ACHN (cell line): ENCODE measurements at regions not wholly inside any gene's neighbourhood (a gene's known extent, or its start where the extent isn't known, plus 50 kb on each side); places are given as distances from the start of the nearest gene placed in this dataset.
"Not testable (repeated sequence)": the region's sequence is repeated elsewhere in the genome, so short reads cannot be mapped to it uniquely, and the experiment has no call there.

Experiments used
- DNase-seq: peaks from one replicate; pipeline ENCODE4 v3.0.0-alpha.2; 2015
- in situ Hi-C: cut with HindIII; loops from 2 replicates; pipeline ENCODE4 v1.10.0; 2017; ENCODE audit warnings: low sequenced_read_pairs, low pct_ligation_motif_present, low pct_unique_long_range_greater_than_20kb

DNA sequence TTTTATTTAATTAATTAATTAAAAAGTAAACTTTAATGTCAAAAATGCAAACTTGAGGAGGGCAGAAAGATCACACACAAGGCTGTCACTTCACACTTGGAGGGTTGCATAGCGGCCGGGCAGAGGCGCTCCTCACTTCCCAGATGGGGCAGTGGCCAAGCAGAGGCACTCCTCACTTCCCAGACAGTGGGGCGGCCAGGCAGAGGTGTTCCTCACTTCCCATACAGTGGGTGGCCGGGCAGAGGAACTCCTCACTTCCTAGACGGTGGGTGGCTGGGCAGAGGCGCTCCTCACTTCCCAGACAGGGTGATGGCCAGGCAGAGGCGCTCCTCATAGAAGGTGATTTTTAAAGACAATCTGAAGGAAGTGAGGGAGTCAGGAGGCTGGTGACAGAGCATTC lies 277.5 kb downstream of the PDCD6IP start:
- in situ Hi-C loops: no loop called here
- no peak for DNase-seq

DNA sequence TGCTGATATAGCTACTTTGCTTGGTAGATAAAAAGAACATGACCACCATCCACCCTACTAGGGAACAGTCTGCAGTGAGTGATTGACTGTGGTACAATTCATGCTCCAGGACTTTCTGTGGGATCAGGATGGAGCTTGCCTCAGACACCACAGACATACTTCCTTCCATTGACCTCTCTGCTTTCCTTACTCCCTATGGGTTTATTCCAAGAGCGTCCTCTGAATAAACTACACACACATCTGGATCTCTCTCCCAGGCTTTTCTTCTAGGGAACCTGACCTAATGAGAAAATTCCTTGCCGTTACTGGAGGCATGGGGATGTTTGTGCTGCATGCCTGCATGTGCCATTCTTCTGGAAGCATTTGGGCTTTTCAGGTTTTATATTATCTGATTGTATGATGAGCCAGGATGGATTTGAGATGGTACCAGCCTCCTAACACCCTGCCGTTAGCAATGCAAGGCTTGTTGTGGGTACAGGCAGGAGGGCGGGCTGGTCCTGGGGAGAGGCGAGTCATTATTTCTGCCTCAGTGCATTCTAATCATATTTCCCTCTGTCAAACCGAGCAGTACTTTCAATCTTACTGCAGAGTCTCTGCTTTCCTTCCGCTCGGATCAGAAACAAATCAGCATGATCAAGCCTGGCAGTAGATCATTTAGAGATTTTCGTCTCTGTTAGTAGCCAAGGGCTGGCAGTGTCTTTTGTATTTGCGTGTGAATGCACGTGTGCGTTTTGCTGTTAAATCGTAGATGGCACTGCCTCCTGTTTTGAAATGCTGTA lies 279.2 kb downstream of the PDCD6IP start:
- in situ Hi-C loops: no loop called here
- DNase-seq: no peak

DNA sequence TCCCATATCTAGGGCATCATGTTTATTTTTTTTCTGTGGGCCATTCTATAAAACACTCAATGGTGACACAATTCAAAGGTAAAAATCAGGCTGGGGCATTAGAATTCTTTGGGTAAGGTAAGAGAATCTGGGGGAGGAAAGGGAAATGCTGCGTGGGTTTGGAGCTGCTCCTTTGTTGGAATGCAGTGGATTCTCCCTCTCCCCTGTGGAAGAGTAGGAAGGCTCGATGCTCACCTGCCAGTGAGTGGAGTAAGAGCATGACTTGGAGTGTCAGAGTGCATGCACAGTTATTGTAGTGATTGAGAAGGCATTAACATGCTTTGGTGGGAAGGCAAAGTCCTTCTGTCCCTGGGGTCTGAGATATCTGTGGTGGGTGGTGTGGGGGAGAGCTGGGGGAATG lies 280.0 kb downstream of the PDCD6IP start:
- no peak for DNase-seq
- in situ Hi-C loops: no loop called here

DNA sequence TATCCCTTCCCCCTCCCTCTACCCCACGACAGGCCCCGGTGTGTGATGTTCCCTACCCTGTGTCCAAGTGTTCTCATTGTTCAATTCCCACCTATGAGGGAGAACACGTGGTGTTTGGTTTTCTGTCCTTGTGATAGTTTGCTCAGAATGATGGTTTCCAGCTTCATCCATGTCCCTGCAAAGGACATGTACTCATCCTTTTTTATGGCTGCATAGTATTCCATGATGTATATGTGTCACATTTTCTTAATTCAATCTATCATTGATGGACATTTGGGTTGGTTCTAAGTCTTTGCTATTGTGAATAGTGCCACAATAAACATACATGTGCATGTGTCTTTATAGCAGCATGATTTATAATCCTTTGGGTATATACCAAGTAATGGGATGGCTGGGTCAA lies 281.4 kb downstream of the PDCD6IP start:
- DNase-seq, in situ Hi-C loops: not testable (repeated sequence)

DNA sequence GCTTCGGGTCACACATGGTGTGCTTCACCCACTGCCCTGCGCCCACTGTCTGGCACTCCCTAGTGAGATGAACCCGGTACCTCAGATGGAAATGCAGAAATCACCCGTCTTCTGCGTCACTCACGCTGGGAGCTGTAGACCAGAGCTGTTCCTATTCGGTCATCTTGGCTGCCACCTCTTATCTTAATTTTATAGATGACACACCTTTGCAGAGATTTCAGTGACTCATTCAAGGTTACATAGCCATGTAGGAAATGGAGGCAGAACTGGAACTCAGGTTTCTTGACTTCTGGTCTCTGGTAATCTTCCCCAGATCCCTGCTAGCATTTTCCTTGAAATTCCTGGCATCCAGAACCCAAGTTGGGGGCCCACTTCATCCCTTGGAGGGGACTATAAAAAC lies 291.9 kb downstream of the PDCD6IP start:
- DNase-seq, in situ Hi-C loops: not testable (repeated sequence)

DNA sequence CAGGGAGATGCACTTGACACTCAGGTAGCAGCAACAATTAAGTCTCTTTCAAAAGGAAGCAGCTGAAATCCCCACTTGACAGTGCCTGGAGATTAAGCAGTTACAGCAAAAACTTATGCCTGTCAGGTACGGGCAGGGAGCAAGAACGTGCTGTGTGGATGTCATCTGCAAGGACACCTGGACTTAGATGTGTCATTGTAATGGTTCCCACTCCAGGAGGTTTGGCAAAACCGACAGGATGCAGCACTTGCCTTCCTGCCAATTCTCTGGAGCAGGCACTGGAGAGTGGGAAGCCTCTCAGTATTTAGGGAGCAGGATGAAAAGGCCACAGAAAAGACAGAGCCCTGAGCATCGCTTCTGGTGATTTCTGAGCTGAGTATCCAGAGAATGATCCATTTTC lies 292.4 kb downstream of the PDCD6IP start:
- in situ Hi-C loops: no loop called here
- no peak for DNase-seq

DNA sequence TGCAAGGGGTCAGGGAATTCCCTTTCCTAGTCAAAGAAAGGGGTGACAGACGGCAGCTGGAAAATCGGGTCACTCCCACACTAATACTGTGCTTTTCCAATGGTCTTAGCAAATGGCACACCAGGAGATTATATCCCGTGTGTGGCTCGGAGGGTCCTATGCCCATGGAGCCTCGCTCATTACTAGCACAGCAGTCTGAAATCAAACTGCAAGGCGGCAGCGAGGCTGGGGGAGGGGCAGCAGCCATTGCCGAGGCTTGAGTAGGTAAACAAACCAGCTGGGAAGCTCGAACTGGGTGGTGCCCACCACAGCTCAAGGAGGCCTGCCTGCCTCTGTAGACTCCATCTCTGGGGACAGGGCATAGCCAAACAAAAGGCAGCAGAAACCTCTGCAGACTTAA lies 295.9 kb downstream of the PDCD6IP start:
- DNase-seq, in situ Hi-C loops: not testable (repeated sequence)

DNA sequence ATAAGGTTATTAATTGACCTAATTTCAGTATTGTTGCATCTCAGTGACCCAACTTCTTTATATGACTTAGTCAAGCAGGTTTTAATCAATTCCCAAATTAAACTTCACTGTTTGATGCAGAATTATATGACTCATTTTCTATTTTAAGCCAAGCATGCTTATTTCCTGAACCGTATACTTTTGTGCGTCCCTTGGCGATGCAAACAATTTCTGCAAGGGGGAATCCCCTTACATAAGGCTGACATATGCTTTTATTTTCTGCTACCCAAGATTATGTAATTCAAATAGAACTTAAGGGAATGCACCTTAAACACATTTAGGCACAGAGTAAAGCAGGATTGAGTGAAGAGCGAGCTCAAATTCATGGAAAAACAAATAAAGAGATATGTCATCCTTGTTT lies 303.9 kb downstream of the PDCD6IP start:
- DNase-seq: no peak
- in situ Hi-C loops: no loop called here

DNA sequence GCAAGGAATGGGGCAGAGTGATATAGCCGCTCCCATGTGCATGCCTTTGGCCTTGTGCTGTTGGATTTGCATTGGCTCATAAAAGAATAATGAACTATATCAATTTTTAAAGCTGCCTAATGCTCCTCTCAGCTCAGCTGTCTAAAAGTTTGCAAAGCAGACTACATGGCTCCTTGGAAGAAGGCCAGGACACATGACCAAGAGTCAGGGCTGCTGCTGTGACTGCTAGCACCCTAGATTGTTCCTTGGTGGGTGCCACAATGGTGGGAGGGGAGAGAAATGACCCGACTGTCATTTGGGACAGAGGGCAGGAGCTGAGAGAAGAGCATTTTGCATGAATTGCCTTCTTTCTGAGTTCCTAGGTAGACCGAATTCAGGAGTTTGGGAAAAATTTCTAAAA lies 307.9 kb downstream of the PDCD6IP start:
- in situ Hi-C loops: no loop called here

DNA sequence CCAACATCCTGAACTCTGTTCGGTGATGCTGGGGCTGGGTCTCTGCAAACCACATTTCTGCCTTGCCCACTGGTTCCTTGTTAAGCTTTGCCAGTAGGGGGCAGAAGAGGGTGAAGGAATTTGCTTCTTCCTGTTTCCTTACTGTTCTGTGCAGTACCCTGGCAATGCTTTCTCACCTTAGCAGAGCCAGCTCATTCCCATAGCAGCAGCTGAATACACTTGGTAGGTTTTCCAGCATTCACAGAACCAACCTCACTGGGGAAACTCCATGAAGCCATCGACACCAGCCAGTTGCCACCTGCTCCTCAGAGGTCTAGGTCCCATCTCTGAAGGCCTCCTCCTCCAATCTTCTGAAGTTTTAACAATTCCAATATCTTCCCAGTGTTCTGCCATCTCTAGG lies 308.4 kb downstream of the PDCD6IP start:
- DNase-seq: peak; percentile 19
- in situ Hi-C loops: no loop called here

More for the DNA sequence above, 307.9 kb downstream of the PDCD6IP start:
- DNase-seq: no peak

DNA sequence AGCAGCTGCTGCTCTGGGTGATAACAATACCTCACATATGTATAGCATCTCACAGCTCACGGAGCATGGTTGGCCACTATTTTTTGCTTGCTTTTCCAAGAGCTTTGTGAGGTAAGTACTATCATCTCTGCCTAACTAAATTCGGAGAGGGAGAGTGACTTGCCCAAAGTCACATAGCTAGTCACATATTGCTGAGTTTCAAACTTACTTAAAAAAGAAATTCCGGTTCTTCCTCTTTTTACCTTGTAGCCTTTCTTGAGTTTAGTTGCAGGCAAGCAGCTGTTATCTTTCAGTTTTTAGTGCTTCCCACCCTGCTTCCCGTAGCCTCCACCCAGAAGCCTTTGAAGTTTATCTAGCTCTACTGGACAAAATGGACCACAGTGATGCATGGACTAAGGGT lies 309.2 kb downstream of the PDCD6IP start:
- in situ Hi-C loops: no loop called here

DNA sequence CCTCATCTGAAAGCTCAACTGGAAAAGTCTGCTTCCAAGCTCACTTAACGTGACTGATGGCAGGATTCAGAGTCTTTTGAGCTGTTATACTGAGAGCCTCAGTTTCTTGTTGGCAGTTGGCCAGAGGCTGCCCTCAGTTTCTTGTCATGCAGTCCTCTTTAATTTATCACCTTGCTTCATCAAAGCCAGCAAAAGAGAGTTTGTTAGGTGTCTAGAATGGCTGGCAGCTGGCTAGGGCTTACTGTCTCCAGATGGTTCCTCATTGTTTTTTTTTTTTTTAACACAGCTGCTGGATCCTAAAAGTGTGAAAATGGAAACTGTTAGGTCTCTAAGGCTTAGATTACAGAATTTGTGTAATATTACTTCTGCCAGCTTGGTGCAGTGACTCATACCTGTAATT lies 310.6 kb downstream of the PDCD6IP start:
- no peak for DNase-seq
- in situ Hi-C loops: no loop called here

More for the DNA sequence above, 309.2 kb downstream of the PDCD6IP start:
- DNase-seq: no peak

DNA sequence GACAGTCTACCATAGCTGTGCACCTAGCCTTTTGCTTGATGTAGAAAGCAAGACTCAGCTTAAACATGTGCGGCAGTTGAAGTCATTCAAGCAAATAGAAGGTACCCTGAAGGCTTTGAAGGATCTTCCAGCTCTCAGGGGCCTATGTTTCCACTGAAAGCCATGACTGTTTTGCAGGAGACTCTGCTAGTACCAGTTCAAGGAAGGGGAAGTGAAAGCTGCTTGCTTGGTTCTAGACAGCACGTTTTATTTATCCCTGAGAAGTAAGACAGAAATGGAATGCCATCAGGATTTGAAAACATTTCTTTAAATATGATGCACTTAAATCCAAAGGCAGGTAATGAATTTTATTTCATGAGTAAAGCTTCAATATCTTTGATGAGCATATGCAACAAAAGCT lies 311.4 kb downstream of the PDCD6IP start:
- no peak for DNase-seq

DNA sequence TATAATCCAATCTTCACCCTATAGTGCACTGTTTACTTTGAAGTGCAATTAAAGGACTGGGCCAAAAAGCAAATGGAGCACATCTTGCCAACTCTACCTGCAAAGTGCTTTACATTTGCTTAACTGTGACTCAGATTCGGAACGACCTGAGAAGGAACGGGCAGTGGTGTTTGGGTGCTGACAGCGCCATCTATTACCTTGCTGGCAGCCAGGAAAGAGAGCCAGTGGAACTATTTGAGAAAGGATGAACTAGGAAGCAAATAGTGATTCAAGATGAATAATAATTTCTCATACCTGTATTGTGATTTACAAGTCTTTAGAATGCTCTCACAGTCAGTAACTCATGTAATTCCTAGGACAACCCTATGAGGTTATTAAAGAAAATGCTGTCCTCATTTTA lies 312.9 kb downstream of the PDCD6IP start:
- in situ Hi-C loops: no loop called here

More for the DNA sequence above, 311.4 kb downstream of the PDCD6IP start:
- in situ Hi-C loops: no loop called here

DNA sequence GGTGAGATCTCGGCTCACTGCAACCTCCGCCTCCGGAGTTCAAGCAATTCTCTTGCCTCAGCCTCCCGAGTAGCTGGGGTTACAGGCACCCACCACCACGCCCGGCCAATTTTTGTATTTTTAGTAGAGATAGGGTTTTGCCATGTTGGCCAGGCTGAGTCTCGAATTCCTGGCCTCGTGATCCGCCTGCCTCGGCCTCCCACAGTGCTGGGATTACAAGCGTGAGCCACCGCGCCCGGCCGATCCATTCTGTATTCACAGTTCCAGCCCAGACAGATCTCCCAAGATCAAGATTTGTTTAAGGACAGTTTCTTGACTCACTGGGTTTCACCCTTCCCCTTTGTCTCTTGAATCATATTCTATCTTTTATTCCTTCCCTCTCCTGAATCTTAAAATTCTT lies 313.8 kb downstream of the PDCD6IP start:
- DNase-seq, in situ Hi-C loops: not testable (repeated sequence)

More for the DNA sequence above, 312.9 kb downstream of the PDCD6IP start:
- DNase-seq: no peak

DNA sequence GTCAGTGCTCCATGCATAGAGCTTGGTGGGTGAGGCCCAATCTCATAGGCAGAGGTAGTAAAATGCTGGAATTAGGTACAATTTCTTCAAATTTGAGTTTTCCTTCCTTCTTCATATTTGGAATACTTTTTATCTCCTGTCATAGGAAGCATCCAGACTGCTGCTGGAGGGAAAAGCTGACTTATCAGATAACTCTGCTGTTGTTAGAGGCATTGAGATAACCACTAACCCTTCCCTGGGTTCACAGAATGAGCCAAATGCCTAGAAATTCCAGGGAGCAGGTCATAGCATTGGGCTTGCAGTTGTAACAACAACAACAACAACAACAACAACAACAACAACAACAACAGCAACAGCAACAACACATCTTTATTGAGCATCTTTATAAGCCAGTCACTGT lies 332.7 kb downstream of the PDCD6IP start:
- no peak for DNase-seq
- in situ Hi-C loops: no loop called here

DNA sequence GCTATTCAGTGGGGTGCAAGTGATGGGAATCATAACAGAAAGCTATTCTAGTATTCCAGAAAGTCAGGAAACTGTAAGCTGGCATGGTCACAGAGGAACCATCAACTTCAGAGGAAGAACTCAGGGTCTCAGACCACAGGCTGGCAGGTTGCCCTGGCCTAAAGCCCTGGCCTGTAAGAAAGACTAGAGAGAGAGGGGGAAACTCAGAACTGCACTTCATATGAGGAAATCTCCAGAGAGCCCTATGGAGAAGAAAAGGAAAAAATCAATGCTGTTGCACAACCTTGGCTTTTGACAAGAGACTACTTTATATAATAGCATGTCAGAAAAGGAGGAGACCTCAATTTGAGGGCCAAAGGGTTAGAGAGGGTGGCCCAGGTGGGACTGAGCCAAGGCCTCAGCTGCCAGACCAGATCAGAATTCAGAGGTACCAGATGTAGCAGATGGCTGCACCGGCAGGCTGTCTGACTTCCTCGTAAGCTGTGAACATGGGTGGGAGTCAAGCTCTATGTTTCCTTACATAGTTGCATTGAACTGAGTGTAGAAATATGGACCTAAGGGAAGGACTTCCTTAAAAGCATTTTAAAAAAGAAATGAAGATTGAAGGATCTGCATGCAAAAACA lies 333.8 kb downstream of the PDCD6IP start:
- DNase-seq: no peak
- in situ Hi-C loops: no loop called here

DNA sequence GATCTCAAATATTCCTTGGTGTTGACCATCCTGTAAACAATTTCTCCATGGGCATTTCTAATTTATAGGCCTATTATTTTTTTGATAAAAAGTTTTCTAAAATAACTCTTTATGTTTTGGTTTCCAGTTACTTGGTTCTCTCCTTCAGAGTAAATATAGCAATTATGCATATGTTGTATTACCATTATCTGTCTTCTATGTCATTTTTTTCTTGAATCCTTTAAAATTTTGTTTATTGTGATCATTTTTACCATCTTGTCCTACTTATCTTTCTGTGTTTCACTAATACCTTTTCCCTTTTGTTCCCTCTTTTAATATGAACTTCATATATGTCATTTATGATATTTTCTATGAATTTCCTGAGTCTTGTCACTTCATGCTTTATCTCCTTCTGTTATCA lies 341.1 kb downstream of the PDCD6IP start:
- no peak for DNase-seq
- in situ Hi-C loops: no loop called here

DNA sequence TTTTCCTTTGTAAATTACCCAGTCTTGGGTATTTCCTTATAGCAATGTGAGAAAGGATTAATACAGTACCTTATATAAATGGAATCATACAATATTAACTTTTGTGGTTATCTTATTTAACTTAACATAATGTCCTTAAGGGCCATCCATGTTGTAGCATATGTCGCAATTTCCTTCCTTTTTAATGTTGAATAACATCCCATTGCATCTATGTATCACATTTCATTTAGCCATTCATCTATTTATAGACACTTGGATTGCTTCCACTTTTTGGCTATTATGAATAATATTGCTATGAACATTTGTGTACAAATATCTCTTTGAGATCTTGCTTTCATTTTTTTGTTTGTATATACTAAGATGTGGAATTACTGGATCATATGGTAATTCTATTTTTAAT lies 342.2 kb downstream of the PDCD6IP start:
- no peak for DNase-seq
- in situ Hi-C loops: no loop called here

DNA sequence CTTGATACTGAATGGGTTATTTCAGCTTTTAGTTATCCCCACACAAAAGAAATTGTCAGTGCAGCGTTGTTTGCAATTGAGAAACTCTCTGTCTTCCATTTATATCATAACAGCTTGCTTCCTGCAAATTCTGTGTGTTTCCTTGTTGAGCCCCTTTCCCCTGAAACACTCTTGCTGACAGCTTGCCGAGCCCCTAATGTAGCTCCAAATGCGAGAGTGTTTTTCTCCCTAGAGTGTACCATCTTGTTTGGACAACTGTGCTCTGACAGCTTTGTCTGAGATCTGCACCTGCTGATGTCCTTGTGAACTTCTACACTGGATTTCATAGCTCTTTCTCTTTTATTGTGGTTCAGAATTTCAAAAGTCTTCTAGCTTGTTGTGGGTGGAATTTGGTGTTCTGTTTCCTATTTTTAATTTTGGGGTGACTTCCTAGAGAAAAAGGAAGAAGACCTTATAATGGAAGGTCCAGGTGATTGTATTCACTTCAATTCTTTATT lies 343.5 kb downstream of the PDCD6IP start:
- in situ Hi-C loops: no loop called here
- no peak for DNase-seq
